Subcutaneous abdominal adipose tissue (tissue), 5 donors: ENCODE measurements at regions not wholly inside any gene's neighbourhood (a gene's known extent, or its start where the extent isn't known, plus 50 kb on each side); places are given as distances from the start of the nearest gene placed in this dataset.

Experiments
- H3K27ac ChIP-seq: one replicate; pipeline ENCODE4 v1.7.0; 2013; ENCODE audit warnings: low read depth, mild to moderate bottlenecking, inconsistent platforms, low read length, moderate library complexity
- H3K27me3 ChIP-seq, 5 donors: one replicate each; pipeline ENCODE4 v1.7.0; 2013; ENCODE audit warnings: low read length in 5 of 5, inconsistent platforms in 1 of 5; ENCODE audit not compliant: control insufficient read depth in 5 of 5, insufficient read depth in 4 of 5
- H3K36me3 ChIP-seq, 5 donors: one replicate each; pipeline ENCODE4 v1.7.0; 2013; ENCODE audit warnings: low read length in 5 of 5; ENCODE audit not compliant: control insufficient read depth in 5 of 5, insufficient read depth in 5 of 5
- H3K4me1 ChIP-seq, 5 donors: one replicate each; pipeline ENCODE4 v1.7.0; 2013; ENCODE audit warnings: low read length in 5 of 5, mild to moderate bottlenecking in 3 of 5, moderate library complexity in 1 of 5; ENCODE audit not compliant: control insufficient read depth in 5 of 5, insufficient read depth in 5 of 5
- H3K4me3 ChIP-seq, 5 donors: one replicate each; pipeline ENCODE4 v1.7.0; 2013; ENCODE audit warnings: low read length in 5 of 5, low read depth in 1 of 5
- H3K9ac ChIP-seq, 5 donors: one replicate each; pipeline ENCODE4 v1.7.0; 2013; ENCODE audit warnings: low read length in 5 of 5, mild to moderate bottlenecking in 4 of 5, moderate library complexity in 3 of 5
- H3K9me3 ChIP-seq, 5 donors: one replicate each; pipeline ENCODE4 v1.7.0; 2013; ENCODE audit warnings: low read length in 5 of 5; ENCODE audit not compliant: control insufficient read depth in 5 of 5
- donor health status: healthy.
- donor health status: healthy.
- donor health status: healthy.
- donor health status: healthy.
- donor health status: healthy.

- H3K36me3 ChIP-seq = no peaks in the 10 kb centered on the region
- no peak overlapping the region for H3K27ac ChIP-seq
- H3K27me3 ChIP-seq = no peaks in the 10 kb centered on the region
- H3K9me3 ChIP-seq = no peaks in the 10 kb centered on the region
- H3K9ac ChIP-seq = no peak overlapping the region
- H3K4me1 ChIP-seq = no peaks in the 10 kb centered on the region
- no peak overlapping the region for H3K4me3 ChIP-seq
These were observed 81.5 kb upstream of the ACSL3 start for GRCh38 chr2:222779145-222779832.

DNA sequence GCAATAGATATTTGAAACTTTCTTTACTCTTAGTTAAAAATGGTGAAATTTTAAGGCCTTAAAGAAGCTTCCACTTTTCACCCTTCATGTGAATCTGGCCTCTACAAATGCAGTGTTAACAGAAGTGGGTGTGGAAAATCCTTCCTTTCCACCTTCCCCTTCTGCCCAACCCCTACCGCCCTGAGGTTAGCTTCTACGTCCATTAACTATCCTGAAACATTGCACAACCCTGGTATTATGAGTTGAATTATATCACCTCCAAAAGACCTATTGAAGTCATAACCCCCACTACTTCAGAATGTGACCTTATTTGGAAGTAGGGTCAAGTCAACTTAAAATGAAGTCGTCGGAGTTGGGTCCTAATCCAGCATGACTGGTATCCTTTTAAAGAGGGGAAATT lies 80.8 kb upstream of the ACSL3 start:
- Histone ChIP-seq H3K27ac (no peak overlapping the region), H3K36me3 (no peaks in the 10 kb centered on the region), H3K4me1 (no peaks in the 10 kb centered on the region), H3K9ac (no peak overlapping the region), H3K9me3 (no peaks in the 10 kb centered on the region), H3K27me3 (no peaks in the 10 kb centered on the region), H3K4me3 (no peak overlapping the region)

DNA sequence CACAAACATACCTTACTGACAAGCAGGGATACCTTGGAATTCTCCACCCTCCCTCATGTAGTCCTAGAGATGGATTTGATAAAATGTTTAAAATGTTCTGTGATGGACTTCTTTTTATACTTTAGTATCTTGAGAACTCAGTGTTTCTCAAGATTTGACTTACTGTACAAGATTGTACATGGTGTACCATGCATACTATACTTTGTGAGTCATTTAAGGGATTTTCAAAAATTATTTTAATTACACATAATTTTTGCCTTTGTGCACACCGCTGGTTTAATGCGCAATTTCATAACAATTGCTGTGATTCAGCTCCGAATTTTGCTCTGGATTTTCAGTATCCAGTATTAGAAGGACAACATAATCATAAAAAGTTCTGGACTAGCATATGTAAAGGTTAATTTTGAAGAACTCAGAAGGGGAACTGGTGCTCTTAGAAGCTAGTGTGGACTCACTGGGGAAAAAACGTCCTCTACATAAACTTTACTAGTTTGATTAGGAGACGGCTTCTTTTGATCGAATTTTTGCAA lies 78.6 kb upstream of the ACSL3 start:
- Histone ChIP-seq H3K9ac (no peak overlapping the region), H3K4me1 (no peaks in the 10 kb centered on the region)

GRCh38 chr2:222783592-222783991 lies 77.2 kb upstream of the ACSL3 start:
- H3K9ac ChIP-seq = no peak overlapping the region
- no peaks in the 10 kb centered on the region for H3K27me3 ChIP-seq
- no peak overlapping the region for H3K4me3 ChIP-seq
- H3K36me3 ChIP-seq = no peaks in the 10 kb centered on the region
- H3K4me1 ChIP-seq = peaks cover 0 to under 1% (median 0%) of the 10 kb centered on the region in 5 donors
- H3K9me3 ChIP-seq = no peaks in the 10 kb centered on the region
- H3K27ac ChIP-seq = no peak overlapping the region

More for the DNA sequence above, 78.6 kb upstream of the ACSL3 start:
- Histone ChIP-seq H3K4me3 (no peak overlapping the region), H3K9me3 (no peaks in the 10 kb centered on the region), H3K27me3 (no peaks in the 10 kb centered on the region), H3K27ac (no peak overlapping the region), H3K36me3 (no peaks in the 10 kb centered on the region)

- no peaks in the 10 kb centered on the region for H3K36me3 ChIP-seq
- H3K4me1 ChIP-seq = peaks cover 7 to 30% (median 19%) of the 10 kb centered on the region in 5 donors
- H3K9ac ChIP-seq = no peak overlapping the region
- no peak overlapping the region for H3K4me3 ChIP-seq
- peak overlapping the region; percentile 64 for H3K27ac ChIP-seq
- no peaks in the 10 kb centered on the region for H3K9me3 ChIP-seq
- H3K27me3 ChIP-seq = no peaks in the 10 kb centered on the region
These were observed 69.9 kb upstream of the ACSL3 start for GRCh38 chr2:222790932-222791331.

GRCh38 chr2:222792001-222792611 lies 68.7 kb upstream of the ACSL3 start:
- H3K27ac ChIP-seq = peak overlapping the region; percentile 64
- H3K27me3 ChIP-seq = no peaks in the 10 kb centered on the region
- peak overlapping the region; percentile 10 to 59 (median 28) for H3K4me3 ChIP-seq
- H3K9me3 ChIP-seq = no peaks in the 10 kb centered on the region
- H3K4me1 ChIP-seq = peaks cover 12 to 37% (median 27%) of the 10 kb centered on the region in 5 donors
- no peaks in the 10 kb centered on the region for H3K36me3 ChIP-seq
- H3K9ac ChIP-seq = peak overlapping the region in 4 of 5 donors; percentile 34 to 68 (median 46)

DNA sequence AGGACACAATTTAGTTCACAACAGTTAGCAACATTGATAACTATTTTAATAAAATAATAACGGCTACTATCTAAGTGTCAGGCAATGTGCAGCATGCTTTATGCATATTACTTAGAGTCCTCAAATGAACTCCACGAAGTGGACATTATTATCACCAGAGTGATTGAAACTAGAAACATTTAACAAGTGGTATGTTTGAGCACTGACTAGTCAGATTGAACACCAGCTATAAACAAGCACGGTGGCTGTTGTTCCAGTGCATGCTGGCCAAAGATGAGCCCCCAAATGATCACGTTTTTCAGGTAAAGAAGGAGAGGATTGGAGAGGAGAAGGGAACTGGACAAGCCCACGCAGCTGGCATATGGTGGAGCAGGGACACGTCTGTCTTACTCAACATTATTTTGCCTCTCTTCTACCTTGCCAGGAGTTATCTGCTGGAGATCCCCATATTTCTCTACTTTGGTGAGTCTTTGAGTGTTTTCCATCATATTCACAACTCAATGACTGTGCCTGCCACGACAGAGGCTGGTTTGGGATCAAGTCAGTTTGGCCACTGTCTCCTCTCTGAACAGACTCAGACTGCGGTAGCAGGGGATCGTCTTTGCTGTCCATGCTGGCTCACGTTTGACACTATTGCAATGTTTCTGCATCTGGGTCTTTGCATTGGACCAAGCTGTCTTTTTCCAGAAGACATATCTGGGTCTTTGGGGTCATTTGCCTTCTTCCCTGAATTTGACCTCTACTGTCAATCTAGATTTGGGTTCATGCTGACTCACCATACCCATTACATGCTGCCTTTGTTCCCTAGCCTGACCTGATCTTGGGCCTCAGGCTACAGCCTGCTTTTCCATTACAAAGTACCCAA lies 66.0 kb upstream of the ACSL3 start:
- Histone ChIP-seq H3K4me3 (no peak overlapping the region), H3K27me3 (no peaks in the 10 kb centered on the region), H3K36me3 (no peaks in the 10 kb centered on the region), H3K27ac (no peak overlapping the region), H3K9me3 (no peaks in the 10 kb centered on the region), H3K9ac (no peak overlapping the region), H3K4me1 (peaks cover 12 to 36% (median 23%) of the 10 kb centered on the region in 5 donors)

- Histone ChIP-seq H3K27ac (no peak overlapping the region), H3K4me1 (peaks cover 12 to 34% (median 21%) of the 10 kb centered on the region in 5 donors)
These were observed 65.1 kb upstream of the ACSL3 start for GRCh38 chr2:222795450-222796357.

GRCh38 chr2:222796413-222797103 lies 64.3 kb upstream of the ACSL3 start:
- peaks cover 12 to 28% (median 21%) of the 10 kb centered on the region in 5 donors for H3K4me1 ChIP-seq
- H3K36me3 ChIP-seq = no peaks in the 10 kb centered on the region
- no peak overlapping the region for H3K27ac ChIP-seq
- no peak overlapping the region for H3K4me3 ChIP-seq
- no peak overlapping the region for H3K9ac ChIP-seq
- no peaks in the 10 kb centered on the region for H3K9me3 ChIP-seq
- no peaks in the 10 kb centered on the region for H3K27me3 ChIP-seq

More at GRCh38 chr2:222795450-222796357, 65.1 kb upstream of the ACSL3 start:
- Histone ChIP-seq H3K9ac (no peak overlapping the region), H3K36me3 (no peaks in the 10 kb centered on the region), H3K9me3 (no peaks in the 10 kb centered on the region), H3K4me3 (no peak overlapping the region), H3K27me3 (no peaks in the 10 kb centered on the region)
